HG02798 (cell line): ENCODE measurements at regions not wholly inside any gene's neighbourhood (a gene's known extent, or its start where the extent isn't known, plus 50 kb on each side); places are given as distances from the start of the nearest gene placed in this dataset.
"Not testable (repeated sequence)": the region's sequence is repeated elsewhere in the genome, so short reads cannot be mapped to it uniquely, and the experiment has no call there.

ENCODE experiments used
- ATAC-seq: cut with Tn5 transposase; IDR thresholded peaks from one replicate; pipeline ENCODE4 v1.9.1; 2021; ENCODE audit warnings: mild to moderate bottlenecking; ENCODE audit not compliant: unreplicated experiment, poor library complexity

DNA sequence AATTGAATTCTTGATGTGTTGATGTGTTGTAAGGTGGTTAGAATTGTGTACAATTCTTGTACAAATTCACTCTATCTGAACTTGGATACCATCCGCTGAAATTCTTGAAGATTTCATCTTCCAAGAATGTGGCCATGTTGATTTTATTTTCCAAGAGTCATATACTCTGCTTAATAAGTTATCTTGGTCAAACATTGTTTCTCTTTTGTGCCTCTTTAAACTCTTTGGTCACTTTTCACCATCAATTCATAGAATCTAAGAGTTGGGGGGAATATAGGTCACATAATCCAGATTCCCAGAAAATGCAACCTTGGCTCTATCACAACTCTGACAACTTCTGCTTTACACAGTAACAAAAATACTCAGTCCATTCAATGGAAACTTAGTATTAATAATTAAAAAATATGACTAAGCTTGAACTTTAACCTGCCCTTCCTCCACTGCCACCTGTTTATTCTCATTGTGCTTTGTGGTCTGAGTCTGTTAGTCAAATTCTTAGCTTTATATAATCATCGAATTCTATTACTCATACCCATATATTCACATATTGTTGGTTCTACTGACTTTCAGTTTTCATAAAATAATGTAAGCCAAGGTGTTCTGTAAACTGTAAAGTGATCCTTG, 373.2 kb downstream of the LMO7 start:
- ATAC-seq: peak; percentile 48

DNA sequence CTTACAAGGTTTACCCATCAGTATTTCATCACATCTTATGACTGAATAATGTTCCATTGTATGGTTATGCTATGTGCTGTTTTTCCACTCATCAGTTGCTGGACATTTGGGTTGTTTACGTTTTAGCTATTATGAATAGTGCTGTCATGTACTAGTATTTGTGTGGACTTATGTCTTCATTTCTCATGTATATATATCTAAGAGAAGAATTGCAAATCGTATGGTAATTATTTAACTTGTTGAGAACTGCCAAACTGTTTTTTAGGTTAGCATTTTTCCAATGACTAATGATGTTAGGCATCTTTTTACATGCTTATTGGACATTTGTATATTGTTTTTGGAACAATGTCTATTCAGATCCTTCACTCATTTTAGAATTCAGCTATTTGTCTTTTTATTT, 368.3 kb downstream of the LMO7 start:
- no peak for ATAC-seq

DNA sequence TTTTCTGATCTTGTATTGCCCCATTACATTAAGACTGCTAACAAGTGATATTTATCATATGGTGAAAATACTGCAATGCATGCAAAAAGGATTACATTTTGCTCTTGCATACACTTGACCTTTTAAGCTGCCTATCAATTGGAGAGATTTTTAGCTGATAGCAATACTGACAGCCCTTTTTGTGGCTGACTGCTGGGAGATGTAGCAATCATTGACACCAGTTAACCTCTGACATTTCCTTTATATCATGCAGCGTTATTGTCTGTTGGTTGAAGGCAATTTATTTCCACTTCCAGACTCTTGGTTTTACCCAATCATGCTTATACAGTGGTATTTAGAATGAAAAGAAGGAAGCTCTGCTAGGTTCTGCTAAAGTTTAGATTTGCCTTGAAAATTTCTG, 364.0 kb downstream of the LMO7 start:
- ATAC-seq: no peak

DNA sequence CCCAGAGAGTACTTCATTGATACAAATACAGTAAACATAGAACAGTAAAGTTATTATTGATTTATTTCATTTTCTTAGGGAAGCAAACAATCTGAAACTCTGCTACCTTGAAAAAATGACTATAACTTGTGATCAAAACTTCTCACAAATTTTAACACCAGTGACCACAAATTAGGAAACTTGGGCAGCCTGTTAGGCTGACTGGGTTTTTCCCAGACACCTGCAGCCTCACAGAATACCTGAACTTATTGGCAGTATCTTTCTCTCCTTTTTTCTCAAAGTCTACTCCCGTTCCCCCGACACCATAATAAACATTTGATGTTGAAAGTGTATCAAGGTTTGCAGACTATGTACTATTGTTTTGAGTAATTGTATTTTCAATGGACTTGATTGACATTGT, 360.5 kb downstream of the LMO7 start:
- no peak for ATAC-seq

DNA sequence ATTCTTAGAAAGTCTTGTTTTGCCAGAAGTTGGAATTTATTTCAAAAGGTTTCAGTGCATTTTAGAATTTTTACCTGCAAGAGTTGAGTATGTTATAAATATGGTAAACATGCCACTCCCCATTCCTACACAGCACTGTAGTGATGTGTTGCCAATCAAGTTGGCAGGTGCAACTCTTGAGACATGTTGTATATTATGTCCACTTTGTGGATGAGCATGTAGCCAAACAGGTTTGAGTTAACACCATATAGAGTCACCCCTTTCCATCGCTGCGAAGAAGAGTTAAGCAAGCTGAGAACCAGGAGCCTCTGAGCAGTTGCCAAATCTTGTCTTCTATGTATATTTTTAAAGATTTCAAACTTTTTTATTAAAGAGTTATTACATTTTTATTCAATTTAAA, 359.8 kb downstream of the LMO7 start:
- ATAC-seq: no peak

DNA sequence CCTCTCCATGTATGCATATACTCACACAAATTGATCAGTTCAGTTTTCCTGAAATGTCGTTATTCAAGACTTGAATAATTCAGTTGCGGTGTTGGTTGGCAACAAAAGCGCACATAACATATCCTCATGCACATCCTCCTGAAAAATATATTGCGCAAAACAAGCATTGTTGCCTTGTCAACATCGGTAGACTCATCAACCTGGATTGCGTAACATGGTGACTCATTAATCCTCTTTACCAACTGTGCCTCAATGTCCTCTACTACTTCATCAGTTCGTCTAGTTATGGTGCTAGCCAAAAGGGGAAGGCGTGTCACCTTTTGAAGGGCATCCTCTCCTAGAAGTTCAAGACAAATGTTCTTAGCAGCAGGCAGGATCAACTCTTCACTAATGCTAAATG, 357.7 kb downstream of the LMO7 start:
- ATAC-seq: no peak

DNA sequence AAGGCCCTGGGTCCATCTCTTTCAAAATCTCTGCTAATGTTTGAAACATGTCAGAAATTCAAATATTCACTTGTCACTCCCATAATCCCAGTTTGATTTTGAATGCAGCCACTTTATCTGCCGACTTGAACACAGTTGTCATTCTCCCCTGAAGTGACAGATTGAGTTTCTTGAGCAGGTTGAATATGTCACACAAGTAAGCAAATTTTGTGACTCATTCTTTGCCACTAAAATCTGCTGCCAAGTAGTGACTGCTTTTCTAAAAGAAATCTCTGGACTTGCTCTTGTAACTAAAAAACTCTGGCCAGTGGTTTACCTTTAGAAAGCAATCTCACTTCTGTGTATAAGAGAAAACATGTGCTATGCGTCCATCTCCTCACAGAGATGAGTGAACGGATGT, 357.1 kb downstream of the LMO7 start:
- no peak for ATAC-seq

DNA sequence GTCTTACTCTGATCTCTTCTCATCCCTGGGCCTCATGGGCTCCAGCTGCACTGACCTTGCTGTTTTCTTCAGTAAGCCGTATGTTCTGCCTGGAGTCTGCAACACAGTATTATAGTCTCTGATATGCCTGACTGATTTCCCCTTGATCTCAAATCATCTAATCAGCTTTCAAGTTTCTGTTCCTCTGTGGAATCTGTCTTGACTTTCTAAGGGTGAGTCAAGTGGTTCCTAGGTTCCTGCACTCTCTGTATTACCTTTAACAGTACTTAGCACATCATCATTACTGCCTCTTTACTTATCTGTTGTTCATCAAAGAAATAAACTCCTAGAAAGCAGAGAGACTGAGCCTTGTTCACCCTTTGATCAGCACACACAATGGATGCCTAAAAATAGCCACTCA, 350.7 kb downstream of the LMO7 start:
- ATAC-seq: peak; percentile 89

DNA sequence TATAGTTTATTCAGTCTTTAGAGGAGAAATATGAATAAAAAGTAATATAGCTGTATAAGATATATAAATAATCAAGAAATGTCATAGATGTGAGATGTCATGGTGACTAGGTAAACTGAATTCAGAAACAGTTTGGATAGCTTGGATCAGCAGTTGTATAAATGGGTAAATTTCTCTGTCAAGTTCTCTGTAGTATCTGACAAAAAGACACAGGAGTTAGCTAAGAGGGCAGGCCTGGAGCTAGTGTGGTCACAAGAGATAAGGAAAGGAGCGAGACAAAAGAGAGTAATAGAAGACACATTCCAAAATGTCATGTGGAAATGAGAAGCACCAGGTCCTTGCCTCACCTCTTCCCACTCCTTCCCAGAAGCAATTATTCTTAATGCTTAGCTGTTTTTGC, 349.0 kb downstream of the LMO7 start:
- no peak for ATAC-seq

DNA sequence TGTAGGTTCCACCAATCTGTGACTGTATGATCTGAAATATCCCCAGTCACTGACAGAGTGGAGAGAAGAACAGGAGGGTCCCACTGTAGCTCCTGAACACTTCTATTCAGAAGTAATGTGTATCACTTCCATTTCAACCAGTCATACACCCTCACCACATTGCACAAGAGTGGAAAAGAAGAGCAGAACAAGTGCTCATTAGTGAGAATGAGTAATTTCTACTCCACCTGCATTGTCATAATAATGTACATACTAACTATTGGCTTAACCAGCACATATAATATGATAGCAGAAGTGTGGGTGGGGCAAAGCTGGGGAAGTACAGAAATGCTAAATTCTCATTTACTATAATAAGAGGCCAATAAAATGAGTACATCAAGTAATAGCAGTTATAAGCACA, 342.7 kb downstream of the LMO7 start:
- ATAC-seq: no peak

DNA sequence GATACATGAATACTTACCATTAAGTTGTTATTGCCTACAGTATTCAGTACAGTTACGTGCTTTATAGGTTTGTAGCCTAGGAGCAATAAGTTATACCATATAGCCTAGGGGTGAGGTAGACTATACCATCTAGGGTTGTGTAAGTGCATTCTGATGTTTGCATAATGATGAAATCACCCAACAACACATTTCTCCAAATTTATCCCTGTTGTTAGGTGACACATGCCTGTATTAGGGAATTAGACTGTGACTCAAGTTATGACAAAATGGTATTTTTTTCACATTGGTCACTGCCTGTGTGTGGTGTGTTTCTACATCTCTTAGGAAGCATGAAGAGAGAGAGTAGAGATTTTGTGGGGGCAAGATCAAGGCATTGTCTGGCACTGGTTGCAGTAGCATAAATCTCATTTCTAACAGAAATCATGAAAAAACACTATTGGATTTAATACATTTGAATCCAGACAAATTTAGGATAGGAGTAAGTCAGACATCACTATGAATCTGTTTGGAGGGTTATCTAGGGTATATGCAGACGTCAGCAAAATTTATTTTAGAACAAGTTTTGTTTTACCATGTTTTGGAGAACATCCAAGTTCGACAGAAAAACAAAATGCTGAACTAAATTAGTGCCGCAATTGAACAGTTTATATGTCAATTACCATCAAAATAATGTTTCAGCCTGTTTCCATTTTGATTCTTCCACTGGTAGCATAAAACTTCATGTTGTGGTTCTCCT, 332.1 kb downstream of the LMO7 start:
- ATAC-seq: no peak

DNA sequence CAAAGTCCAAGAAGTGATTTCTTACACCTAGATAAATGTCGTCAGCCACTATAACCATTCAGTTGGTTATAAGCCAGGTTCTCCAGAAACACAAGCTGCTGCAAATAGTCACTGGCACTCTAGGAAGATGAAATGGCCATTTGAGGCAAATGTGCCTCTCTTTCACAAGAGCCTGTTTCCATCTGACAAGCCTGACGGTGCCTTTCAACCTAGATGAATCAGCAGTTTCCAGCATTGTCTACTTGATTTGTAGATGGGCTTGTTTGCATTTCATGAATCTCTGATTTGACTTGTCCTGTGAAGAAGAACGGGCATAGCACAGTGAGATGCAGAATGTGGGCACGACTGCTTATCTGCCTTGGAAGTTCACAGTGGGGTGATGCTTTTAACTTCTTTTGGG, 327.2 kb downstream of the LMO7 start:
- no peak for ATAC-seq

DNA sequence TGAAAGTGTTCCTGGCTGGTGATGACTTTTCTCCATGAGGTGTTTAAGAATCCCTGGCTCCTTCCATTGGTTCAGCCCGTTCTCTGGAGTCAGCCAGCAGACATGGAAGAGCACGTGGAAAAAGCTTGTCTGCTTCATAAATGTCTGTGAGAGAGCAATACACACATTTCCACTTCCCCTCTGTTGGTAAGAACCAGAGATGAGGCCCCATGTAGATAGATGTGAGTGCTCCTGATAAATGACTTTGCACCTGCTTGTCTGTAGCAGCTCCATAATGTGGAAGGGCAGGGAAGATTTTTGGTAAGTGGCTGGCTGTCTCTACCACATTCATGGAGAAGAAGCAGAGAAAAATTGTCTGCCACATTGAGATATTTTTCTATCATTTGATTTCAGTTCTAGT, 325.8 kb downstream of the LMO7 start:
- ATAC-seq: no peak

DNA sequence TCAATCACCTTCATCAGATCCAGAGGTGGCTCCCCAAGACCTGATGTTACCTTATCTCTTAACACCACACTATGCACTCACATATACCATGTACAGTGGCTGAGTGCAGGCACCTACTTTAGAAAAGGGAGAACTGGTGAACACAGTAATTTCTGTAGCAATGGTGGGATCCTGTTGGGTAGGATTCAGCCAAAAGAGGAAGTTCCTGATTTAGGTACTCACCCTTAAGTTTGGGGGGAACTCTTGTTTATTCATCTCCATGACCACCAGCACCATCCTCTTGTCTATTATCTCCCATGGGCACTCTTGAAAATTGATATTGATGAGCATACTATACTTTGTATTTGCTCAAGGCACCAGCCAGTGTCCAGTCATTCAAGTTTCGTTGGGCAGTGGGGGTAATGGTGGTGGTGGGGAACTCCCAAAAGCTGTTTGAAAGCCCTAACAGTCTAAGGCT, 324.4 kb downstream of the LMO7 start:
- ATAC-seq: peak; percentile 92

DNA sequence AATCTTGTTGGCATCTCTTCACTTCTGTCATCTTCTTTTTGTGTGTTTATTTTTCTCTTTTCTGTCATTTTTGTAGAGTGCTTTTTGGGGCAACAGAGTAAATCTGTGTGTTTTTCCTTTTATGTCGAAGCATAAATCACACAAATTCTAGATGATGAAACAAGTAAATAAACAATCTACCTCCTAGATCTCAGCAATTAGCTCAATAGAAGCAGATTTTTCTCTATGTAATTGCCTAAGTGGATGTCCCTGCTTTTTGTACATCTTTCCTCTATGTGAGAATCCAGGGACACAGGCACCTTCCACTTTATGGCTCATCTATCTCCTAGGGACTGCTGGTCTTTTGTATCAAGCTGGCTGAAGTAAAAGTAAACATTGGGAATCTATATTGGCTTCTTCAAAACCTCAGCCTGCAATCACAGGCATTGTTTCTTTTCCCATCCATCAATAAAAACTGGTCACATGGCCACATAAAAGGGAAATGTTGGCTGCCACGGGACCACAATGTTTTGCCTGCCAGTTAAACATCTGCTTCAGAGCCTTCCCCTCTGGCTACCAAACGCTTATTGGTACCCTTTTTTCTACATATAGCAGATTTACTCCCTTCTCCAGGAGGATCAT, 323.8 kb downstream of the LMO7 start:
- no peak for ATAC-seq

DNA sequence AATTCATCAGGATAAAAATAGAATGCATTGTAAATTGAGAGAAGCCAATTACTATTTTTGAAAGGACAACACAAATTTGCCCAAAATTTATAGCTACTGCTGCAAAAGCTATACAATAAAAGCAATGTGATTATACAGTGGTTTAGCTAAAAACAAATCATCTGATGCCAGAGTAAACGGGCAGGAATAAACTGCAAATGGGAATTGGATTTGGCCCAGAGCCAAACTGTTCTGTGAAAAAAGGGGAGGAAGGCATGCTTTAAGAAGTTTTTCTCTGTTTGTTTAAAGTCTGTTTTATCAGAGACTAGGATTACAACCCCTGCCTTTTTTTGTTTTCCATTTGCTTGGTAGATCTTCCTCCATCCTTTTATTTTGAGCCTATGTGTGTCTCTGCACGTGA, 317.5 kb downstream of the LMO7 start:
- ATAC-seq: not testable (repeated sequence)

DNA sequence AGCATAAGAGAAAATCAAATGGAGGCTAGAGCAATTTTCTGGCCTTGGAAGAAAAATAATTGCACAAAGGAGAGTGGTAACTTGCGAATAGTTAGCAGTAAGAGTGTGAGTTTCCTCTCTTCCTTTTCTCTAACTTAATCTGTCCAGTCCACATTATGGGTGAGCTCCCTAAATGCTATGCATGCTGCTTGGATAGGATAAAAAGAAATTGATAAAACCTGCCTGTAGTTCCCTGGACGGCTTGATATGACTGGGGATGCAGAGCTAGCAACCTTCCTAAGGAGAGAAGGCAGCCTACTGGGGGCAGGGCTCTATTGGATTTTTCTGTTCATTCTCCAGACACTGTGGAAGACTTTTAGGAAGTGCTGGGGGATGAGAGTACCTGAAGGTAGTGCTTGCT, 311.3 kb downstream of the LMO7 start:
- no peak for ATAC-seq

DNA sequence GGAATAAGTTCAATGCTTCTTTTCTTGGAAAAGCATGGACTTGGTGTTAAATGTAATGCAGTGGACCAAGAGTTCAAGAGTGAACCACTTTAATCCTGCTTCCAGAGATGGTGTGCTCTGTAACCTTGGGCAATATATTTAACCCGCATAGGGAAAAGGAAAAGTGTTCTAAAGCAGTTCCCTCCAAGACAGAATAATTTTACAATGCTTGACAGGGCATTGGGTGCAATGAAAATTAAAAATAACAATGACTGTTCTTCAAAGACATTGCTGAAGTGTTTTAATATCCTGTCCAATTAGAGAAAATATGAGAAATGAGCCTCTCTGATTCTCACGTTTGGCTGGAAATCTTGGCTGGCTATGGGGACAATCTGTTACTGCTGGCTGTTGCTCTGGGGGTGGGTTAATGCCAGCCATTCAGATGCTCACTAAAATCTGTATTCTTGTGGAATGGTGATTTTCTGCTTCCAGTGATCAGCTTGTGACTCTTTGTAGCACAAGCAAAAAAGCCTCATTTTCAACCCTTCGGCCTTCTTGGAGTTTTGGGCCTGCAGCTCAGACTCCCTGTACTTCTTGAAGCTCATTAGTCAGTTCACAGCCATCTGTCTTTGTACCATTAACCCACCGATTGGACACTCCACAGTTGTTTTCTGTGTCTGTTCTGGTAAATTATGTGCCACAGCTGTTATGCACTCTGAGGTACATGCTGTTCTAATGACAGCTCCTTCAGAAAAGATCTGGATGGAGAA, 310.6 kb downstream of the LMO7 start:
- no peak for ATAC-seq

DNA sequence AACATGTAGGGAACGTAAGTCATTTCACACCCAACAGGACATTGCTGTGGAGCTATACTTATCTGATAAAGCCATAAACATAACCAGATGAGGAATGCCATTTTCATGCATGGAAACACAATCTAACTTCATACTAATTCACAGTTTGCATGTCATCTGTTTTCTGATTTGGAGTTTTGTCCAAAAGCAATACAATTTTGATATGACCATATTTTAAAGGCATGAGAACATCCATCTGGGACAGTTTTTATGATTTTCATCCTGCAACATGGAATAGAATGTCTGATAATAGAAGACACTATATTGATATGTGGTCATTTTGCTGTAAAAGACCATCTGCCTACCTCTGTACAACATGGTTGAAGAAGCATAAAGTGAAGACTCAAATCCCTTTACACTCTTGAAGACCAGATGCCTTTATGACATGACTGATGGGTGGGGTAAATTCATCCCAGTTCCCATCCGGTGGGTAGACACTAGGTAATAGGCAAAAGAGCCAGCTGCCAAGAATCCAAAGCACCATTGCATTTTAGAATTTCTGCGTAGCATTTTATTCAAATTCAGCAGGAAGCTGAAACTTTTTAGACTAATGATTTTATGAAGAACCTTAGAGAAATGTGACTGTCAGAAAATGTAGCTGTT, 309.8 kb downstream of the LMO7 start:
- ATAC-seq: no peak

DNA sequence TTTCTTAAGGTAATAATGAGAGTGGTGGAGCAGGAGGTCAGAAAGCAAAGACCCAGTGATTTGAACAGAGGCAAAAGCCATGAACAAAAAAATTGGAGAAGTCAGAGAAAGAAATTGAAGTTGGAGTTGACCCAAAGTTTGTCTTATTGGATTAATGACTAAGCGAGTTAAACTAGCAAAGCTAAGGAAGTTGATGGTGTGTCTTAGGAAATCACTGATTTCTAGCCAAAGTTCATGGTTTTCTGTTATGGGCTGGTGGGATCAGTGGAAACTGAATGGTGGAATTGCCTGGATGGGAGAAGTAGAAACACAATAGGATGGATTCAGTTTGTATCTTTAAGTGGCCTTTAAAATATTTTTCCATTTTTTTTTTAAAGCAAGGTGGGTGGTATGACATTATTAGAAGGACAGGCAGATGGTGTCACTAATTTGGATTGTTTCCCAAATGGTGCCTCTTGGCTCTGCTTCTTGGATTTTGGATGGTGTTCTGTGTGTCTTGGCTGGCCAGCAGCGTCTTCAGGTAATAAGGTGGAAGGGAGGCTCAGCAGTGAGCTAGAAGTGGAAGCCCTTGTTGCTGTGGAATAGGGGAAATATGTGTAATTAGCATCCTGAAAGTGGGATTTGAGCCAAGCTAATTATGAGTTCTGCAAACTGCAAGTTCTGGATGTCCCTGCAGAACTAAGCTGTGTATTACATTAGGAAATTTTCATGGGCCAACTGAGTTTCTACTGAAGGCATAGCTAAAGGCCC, 302.9 kb downstream of the LMO7 start:
- no peak for ATAC-seq
